ENCODE measurements at regions not wholly inside any gene's neighbourhood (a gene's known extent, or its start where the extent isn't known, plus 50 kb on each side); places are given as distances from the start of the nearest gene placed in this dataset.

DNA sequence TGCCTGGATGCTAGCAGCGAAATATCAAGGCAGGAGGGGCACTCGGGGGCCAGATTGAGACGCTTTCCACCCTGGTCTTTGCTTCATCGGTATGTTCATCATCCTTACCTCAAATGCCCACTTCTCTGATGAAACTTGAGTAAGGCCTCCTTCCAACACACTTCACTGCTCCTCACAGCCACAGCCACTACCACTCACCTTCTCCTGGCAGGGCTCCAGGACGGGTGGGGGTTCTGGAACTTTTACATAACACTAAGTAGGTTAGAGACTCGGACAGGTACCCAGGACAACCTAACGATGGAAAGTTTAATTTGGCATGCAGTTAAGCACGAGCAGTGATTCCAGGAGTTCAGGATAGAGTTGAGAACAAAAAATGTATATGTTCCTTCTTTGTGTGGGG, 73.9 kb upstream of the SPAG17 start:
- no peak overlapping the region for H3K4me2 ChIP-seq (ENCODE audit: low read length)
- H3K27ac ChIP-seq (ENCODE audit: low read depth, low read length), result no peak overlapping the region
- no peaks in the 10 kb centered on the region for H3K9me2 ChIP-seq (replicated peaks; ENCODE audit: control insufficient read depth, low read length)
- no peaks in the 10 kb centered on the region for H3K9me3 ChIP-seq (ENCODE audit: control insufficient read depth, insufficient read depth, low read length)
- no peaks in the 10 kb centered on the region for H3K36me3 ChIP-seq (ENCODE audit: control insufficient read depth, low read length)
- H3K79me2 ChIP-seq (ENCODE audit: control insufficient read depth, low read length), result no peaks in the 10 kb centered on the region
- H3K4me1 ChIP-seq (ENCODE audit: control insufficient read depth, low read length), result no peaks in the 10 kb centered on the region
- no peaks in the 10 kb centered on the region for H4K20me1 ChIP-seq (ENCODE audit: control insufficient read depth, insufficient read depth, low read depth, low read length)
- H3K4me3 ChIP-seq (ENCODE audit: low read length), result no peak overlapping the region
- no peaks in the 10 kb centered on the region for H3K27me3 ChIP-seq (ENCODE audit: control insufficient read depth, low read length)
- no peak for TF ChIP-seq EZH2phosphoT487 (IDR thresholded peaks at IDR 0.05; ENCODE audit: borderline replicate concordance, low read length)
- TF ChIP-seq, protein P1, sequence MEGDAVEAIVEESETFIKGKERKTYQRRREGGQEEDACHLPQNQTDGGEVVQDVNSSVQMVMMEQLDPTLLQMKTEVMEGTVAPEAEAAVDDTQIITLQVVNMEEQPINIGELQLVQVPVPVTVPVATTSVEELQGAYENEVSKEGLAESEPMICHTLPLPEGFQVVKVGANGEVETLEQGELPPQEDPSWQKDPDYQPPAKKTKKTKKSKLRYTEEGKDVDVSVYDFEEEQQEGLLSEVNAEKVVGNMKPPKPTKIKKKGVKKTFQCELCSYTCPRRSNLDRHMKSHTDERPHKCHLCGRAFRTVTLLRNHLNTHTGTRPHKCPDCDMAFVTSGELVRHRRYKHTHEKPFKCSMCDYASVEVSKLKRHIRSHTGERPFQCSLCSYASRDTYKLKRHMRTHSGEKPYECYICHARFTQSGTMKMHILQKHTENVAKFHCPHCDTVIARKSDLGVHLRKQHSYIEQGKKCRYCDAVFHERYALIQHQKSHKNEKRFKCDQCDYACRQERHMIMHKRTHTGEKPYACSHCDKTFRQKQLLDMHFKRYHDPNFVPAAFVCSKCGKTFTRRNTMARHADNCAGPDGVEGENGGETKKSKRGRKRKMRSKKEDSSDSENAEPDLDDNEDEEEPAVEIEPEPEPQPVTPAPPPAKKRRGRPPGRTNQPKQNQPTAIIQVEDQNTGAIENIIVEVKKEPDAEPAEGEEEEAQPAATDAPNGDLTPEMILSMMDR (IDR thresholded peaks at IDR 0.05; ENCODE audit: low read depth, low read length, poor library complexity, severe bottlenecking), result no peak
- no peaks in the 10 kb centered on the region for H3F3A ChIP-seq (ENCODE audit: control insufficient read depth, insufficient read depth)

DNA sequence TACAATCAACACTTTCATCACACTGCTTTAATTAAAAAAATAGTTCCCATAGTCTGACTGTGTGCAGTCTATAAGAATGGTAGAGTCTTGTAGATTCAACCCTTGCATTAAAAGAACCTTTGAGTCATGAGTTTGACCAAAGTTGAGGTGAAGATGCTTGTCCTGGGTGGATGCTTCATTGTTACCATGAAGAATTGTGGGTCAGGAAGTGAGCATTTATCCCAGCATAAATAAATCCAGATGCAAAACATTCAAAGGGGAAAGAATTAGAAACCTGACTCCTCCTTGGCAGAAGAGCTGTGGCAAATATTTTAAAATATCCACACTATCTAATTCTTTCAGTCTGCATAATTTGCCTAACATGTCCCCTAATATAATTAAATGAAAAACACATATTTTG, 72.9 kb upstream of the SPAG17 start:
- Histone ChIP-seq H3K4me1 (ENCODE audit: control insufficient read depth, low read length) (no peaks in the 10 kb centered on the region), H3K36me3 (ENCODE audit: control insufficient read depth, low read length) (no peaks in the 10 kb centered on the region), H3K79me2 (ENCODE audit: control insufficient read depth, low read length) (no peaks in the 10 kb centered on the region), H3K27me3 (ENCODE audit: control insufficient read depth, low read length) (no peaks in the 10 kb centered on the region), H3K4me3 (ENCODE audit: low read length) (no peak overlapping the region), H3K4me2 (ENCODE audit: low read length) (no peak overlapping the region), H3K9me3 (ENCODE audit: control insufficient read depth, insufficient read depth, low read length) (no peaks in the 10 kb centered on the region), H4K20me1 (ENCODE audit: control insufficient read depth, insufficient read depth, low read depth, low read length) (no peaks in the 10 kb centered on the region), H3F3A (ENCODE audit: control insufficient read depth, insufficient read depth) (no peaks in the 10 kb centered on the region), H3K27ac (ENCODE audit: low read depth, low read length) (no peak overlapping the region), H3K9me2 (replicated peaks; ENCODE audit: control insufficient read depth, low read length) (no peaks in the 10 kb centered on the region)
- TF ChIP-seq, protein P1 (IDR thresholded peaks at IDR 0.05; ENCODE audit: low read depth, low read length, poor library complexity, severe bottlenecking), result no peak
- TF ChIP-seq EZH2phosphoT487 (IDR thresholded peaks at IDR 0.05; ENCODE audit: borderline replicate concordance, low read length), result no peak

DNA sequence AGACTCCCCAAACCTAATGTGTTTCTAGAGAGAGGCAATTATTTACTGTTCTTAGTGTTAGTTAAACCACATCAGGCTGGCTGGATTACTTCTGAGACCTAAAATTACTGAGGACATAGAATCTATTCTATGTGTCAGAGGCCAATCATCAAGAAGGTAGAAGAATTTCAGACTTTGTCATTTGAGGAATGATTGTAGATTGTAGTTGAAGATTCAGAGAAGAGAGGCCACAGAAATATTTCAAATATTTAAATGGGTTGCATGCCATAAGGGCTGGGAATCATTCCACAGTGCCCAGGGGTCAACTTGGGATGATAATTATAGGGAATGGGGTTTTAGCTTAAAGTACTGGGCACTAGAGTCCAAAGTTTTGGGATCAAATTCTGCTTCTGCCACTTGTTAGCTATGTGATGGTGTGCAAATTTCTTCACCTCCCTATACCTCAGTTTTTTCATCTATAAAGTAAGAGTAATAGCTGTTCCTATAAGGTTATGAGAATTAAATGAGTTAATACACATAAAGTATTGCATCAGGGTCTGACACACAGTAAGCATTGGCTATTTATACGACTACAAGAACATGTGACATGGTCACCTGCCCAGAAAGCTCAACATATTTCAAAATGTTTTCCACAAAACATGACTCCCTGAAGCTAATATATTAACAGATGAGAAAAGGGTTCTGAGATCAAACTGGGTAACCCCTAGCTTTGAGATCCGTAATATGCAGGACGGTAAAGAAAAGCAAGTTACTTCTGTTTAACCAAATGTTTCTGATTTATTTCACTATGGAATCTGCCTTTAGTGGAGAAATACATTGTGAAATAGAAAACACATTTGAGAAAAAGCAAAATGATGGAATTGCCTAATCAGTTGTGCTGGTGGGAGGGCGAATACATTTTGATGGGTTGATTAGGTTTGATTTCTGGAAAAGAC, 69.7 kb upstream of the SPAG17 start:
- Histone ChIP-seq H3K36me3 (ENCODE audit: control insufficient read depth, low read length) (no peaks in the 10 kb centered on the region), H3K4me1 (ENCODE audit: control insufficient read depth, low read length) (no peaks in the 10 kb centered on the region), H3F3A (ENCODE audit: control insufficient read depth, insufficient read depth) (no peaks in the 10 kb centered on the region), H3K27ac (ENCODE audit: low read depth, low read length) (no peak overlapping the region), H4K20me1 (ENCODE audit: control insufficient read depth, insufficient read depth, low read depth, low read length) (no peaks in the 10 kb centered on the region), H3K4me2 (ENCODE audit: low read length) (no peak overlapping the region), H3K9me3 (ENCODE audit: control insufficient read depth, insufficient read depth, low read length) (no peaks in the 10 kb centered on the region), H3K27me3 (ENCODE audit: control insufficient read depth, low read length) (no peaks in the 10 kb centered on the region), H3K4me3 (ENCODE audit: low read length) (no peak overlapping the region), H3K79me2 (ENCODE audit: control insufficient read depth, low read length) (no peaks in the 10 kb centered on the region), H3K9me2 (replicated peaks; ENCODE audit: control insufficient read depth, low read length) (no peaks in the 10 kb centered on the region)
- no peak for TF ChIP-seq EZH2phosphoT487 (IDR thresholded peaks at IDR 0.05; ENCODE audit: borderline replicate concordance, low read length)
- TF ChIP-seq, protein P1 (IDR thresholded peaks at IDR 0.05; ENCODE audit: low read depth, low read length, poor library complexity, severe bottlenecking), result no peak
